K562 (cell line): ENCODE measurements at regions not wholly inside any gene's neighbourhood (a gene's known extent, or its start where the extent isn't known, plus 50 kb on each side); places are given as distances from the start of the nearest gene placed in this dataset.

Source experiments
- CREB3 ChIP-seq: fragments of 450-650 bp; conservative IDR thresholded peaks from 2 replicates; pipeline ENCODE4 v1.6.1; 2016; ENCODE audit warnings: missing genetic modification characterization, low read depth, mild to moderate bottlenecking, missing compliant biosample characterization, moderate library complexity
- CTCF ChIP-seq, 3 experiments: IDR thresholded peaks in 2 of 3; conservative IDR thresholded peaks in 1 of 3; 2 replicates each; pipeline ENCODE4 v1.5.1; 2011 to 2012; ENCODE audit warnings: low read length in 3 of 3, mild to moderate bottlenecking in 3 of 3, control low read depth in 2 of 3, improper control_type of control experiment in 1 of 3, inconsistent platforms in 1 of 3, low read depth in 1 of 3, mixed read lengths in 1 of 3, moderate library complexity in 1 of 3; ENCODE audit not compliant: insufficient read depth in 2 of 3
- GABPA ChIP-seq: fragments of 200-800 bp; sonication (Bioruptor generic); conservative IDR thresholded peaks from 2 replicates; pipeline ENCODE4 v1.6.1; 2016; ENCODE audit warnings: low read depth, missing genetic modification characterization, missing compliant biosample characterization
- SIN3A ChIP-seq, 2 experiments: fragments of 150-350 bp in 1 of 2; IDR thresholded peaks; 2 replicates each; pipeline ENCODE4 v1.6.1; 2011 to 2016; ENCODE audit warnings: borderline replicate concordance in 2 of 2, low read depth in 2 of 2, low read length in 2 of 2, mild to moderate bottlenecking in 2 of 2, moderate library complexity in 2 of 2; ENCODE audit not compliant: control insufficient read depth in 1 of 2
- TAF1 ChIP-seq: IDR thresholded peaks from 2 replicates; pipeline ENCODE4 v1.6.1; 2011; ENCODE audit warnings: mild to moderate bottlenecking, low read length, moderate library complexity; ENCODE audit not compliant: insufficient read depth, control insufficient read depth, severe bottlenecking; ENCODE audit errors: extremely low read depth
- ZNF75A ChIP-seq: fragments of 450-650 bp; formaldehyde crosslinking; IDR thresholded peaks from 2 replicates; pipeline ENCODE4 v1.4.0; 2020; ENCODE audit warnings: mild to moderate bottlenecking

DNA sequence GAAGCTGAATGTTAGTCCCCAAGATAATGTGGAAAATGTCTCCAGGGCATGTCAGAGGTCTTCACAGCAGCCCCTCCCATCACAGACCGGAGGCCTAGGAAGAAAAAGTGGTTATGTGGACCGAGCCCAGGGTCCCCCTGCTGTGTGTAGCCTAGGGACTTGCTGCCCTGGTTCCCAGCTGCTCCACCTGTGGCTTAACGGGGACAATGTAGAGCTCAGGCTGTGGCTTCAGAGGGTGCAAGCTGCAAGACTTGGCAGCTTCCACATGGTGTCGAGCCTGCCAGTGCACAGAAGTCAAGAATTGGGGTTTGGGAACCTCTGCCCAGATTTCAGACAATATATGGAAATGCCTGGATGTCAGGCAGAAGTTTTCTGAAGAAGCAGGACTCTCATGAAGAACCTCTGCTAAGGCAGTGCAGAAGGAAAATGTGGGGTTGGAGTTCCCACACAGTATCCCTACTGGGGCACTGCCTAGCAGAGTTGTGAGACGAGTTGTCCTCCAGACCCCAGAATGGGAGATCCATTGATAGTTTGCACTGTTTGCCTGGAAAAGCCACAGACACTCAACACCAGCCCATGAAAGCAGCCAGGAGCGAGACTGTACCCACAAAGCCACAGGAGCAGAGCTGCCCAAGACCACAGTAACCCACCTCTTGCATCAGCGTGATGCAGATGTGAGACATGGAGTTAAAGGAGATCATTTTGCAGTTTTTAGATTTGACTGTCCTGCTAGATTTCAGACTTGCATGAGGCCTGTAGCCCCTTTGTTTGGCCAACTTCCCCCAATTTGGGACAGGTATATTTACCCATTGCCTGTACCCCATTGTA, 204.9 kb downstream of the MRPL39 start:
- TF ChIP-seq SIN3A (IDR thresholded peaks at IDR 0.05; ENCODE audit: borderline replicate concordance in 2 of 2, control insufficient read depth in 1 of 2, low read depth in 2 of 2, low read length in 2 of 2) = no peak
- no peak for TF ChIP-seq CREB3
- no peak for TF ChIP-seq GABPA (tag)
- no peak for TF ChIP-seq TAF1
- no peak for TF ChIP-seq ZNF75A (CRISPR knock-in tag)
- TF ChIP-seq CTCF (IDR thresholded peaks at IDR 0.05 in 2 of 3, conservative IDR thresholded peaks at IDR 0.05 in 1 of 3; ENCODE audit: insufficient read depth in 2 of 3, low read depth in 1 of 3, low read length in 3 of 3) = no peak
